ENCODE measurements at regions not wholly inside any gene's neighbourhood (a gene's known extent, or its start where the extent isn't known, plus 50 kb on each side); places are given as distances from the start of the nearest gene placed in this dataset.

DNA sequence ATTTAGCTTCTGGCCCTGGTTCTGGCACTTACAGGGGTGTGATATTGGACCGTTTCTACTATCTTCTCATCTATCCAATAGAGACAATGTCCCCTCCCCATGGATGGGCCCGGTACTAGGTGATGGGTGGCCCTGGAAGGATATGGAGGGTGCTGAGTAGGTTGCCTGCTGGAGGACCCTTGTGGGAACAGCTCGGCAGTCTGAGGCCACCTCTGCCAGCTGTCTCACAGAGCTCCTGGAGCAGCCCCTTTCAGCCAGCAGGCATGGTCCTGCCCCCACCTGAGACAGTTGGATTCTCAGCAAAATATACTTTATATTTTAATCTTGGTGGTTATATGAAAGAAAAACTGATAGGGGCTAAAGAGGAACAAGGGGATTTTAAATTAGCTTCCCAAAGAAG lies 101.0 kb upstream of the LMO4 start:
- no TSS peak for BruUV-seq (replicated peaks)
- dilution Hi-C loops (cut with HindIII; ENCODE audit: low sequenced_read_pairs, unreplicated experiment): no loop called here
- in situ Hi-C loops (cut with MboI; ENCODE audit: low sequenced_read_pairs): no loop called here

More for the DNA sequence above, 101.0 kb upstream of the LMO4 start:
- no peak overlapping the region for H3K9ac ChIP-seq (ENCODE audit: low read depth, low read length)
- no peak overlapping the region for H4K5ac ChIP-seq (ENCODE audit: low read depth, low read length)
- H2BK120ac ChIP-seq (ENCODE audit: low read depth, low read length): no peak overlapping the region
- no peak overlapping the region for H3K56ac ChIP-seq (ENCODE audit: extremely low read depth, insufficient read depth, low read length)
- H3K9me1 ChIP-seq (ENCODE audit: insufficient read depth, low read length): peaks cover 14% of the 10 kb centered on the region
- DNase-seq: no peak
- no peak overlapping the region for H2BK20ac ChIP-seq (ENCODE audit: low read depth, low read length)
- TF ChIP-seq CHD1 (IDR thresholded peaks at IDR 0.05; ENCODE audit: low read depth, low read length) (no peak), CEBPB (IDR thresholded peaks at IDR 0.05; ENCODE audit: low read depth, low read length) (no peak), MAZ (IDR thresholded peaks at IDR 0.05; ENCODE audit: borderline replicate concordance, low read depth, low read length) (no peak), RCOR1 (IDR thresholded peaks at IDR 0.05; ENCODE audit: insufficient replicate concordance, low read length) (no peak), RFX5 (IDR thresholded peaks at IDR 0.05; ENCODE audit: low read depth, low read length) (no peak), RAD21 (IDR thresholded peaks at IDR 0.05; ENCODE audit: low read length) (no peak), FOS (IDR thresholded peaks at IDR 0.05; ENCODE audit: low read depth, low read length) (no peak), SMC3 (IDR thresholded peaks at IDR 0.05; ENCODE audit: low read depth, low read length) (no peak), NFE2L2 (IDR thresholded peaks at IDR 0.05; ENCODE audit: low read depth, low read length) (no peak), MAFK (IDR thresholded peaks at IDR 0.05; ENCODE audit: low read depth, low read length) (no peak), BHLHE40 (IDR thresholded peaks at IDR 0.05; ENCODE audit: low read depth, low read length) (no peak), POLR2A (IDR thresholded peaks at IDR 0.05; ENCODE audit: low read depth, low read length) (no peak), MXI1 (IDR thresholded peaks at IDR 0.05; ENCODE audit: borderline replicate concordance, low read depth, low read length) (no peak)
- TF ChIP-seq, protein P1, sequence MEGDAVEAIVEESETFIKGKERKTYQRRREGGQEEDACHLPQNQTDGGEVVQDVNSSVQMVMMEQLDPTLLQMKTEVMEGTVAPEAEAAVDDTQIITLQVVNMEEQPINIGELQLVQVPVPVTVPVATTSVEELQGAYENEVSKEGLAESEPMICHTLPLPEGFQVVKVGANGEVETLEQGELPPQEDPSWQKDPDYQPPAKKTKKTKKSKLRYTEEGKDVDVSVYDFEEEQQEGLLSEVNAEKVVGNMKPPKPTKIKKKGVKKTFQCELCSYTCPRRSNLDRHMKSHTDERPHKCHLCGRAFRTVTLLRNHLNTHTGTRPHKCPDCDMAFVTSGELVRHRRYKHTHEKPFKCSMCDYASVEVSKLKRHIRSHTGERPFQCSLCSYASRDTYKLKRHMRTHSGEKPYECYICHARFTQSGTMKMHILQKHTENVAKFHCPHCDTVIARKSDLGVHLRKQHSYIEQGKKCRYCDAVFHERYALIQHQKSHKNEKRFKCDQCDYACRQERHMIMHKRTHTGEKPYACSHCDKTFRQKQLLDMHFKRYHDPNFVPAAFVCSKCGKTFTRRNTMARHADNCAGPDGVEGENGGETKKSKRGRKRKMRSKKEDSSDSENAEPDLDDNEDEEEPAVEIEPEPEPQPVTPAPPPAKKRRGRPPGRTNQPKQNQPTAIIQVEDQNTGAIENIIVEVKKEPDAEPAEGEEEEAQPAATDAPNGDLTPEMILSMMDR (conservative IDR thresholded peaks at IDR 0.05; ENCODE audit: low read depth, low read length): no peak
- TF ChIP-seq, protein P2, sequence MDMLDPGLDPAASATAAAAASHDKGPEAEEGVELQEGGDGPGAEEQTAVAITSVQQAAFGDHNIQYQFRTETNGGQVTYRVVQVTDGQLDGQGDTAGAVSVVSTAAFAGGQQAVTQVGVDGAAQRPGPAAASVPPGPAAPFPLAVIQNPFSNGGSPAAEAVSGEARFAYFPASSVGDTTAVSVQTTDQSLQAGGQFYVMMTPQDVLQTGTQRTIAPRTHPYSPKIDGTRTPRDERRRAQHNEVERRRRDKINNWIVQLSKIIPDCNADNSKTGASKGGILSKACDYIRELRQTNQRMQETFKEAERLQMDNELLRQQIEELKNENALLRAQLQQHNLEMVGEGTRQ (IDR thresholded peaks at IDR 0.05; ENCODE audit: low read depth, low read length): no peak
- TF ChIP-seq, protein P3, sequence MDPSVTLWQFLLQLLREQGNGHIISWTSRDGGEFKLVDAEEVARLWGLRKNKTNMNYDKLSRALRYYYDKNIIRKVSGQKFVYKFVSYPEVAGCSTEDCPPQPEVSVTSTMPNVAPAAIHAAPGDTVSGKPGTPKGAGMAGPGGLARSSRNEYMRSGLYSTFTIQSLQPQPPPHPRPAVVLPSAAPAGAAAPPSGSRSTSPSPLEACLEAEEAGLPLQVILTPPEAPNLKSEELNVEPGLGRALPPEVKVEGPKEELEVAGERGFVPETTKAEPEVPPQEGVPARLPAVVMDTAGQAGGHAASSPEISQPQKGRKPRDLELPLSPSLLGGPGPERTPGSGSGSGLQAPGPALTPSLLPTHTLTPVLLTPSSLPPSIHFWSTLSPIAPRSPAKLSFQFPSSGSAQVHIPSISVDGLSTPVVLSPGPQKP (IDR thresholded peaks at IDR 0.05; ENCODE audit: borderline replicate concordance, low read depth, low read length): no peak
- no peak for ATAC-seq (ENCODE audit: low read depth)
- no peak overlapping the region for H2AFZ ChIP-seq (replicated peaks; ENCODE audit: low read length, poor library complexity)
- no peak overlapping the region for H3K4me3 ChIP-seq (ENCODE audit: insufficient read depth, low read depth, low read length)
- H3K18ac ChIP-seq (ENCODE audit: low read depth, low read length): no peak overlapping the region
- CTCF ChIA-PET: interaction anchor here (0.8 kb wide), 1 partner anchor 13 kb away, joined by 3 read pairs; no protein-coding TSS in a partner anchor
- H3K27ac ChIP-seq (ENCODE audit: insufficient read depth, low read length): no peak overlapping the region
- peak overlapping the region; percentile 21; the same call in 1 of the 2 replicates for H4K91ac ChIP-seq (ENCODE audit: insufficient read depth, low read depth, low read length)
- H3K9me3 ChIP-seq (ENCODE audit: control insufficient read depth, insufficient read depth, low read length): no peaks in the 10 kb centered on the region
- WGBS, 2 experiments (ENCODE audit: extremely low coverage in 2 of 2, insufficient read length in 1 of 2): no CpG with 5 or more reads among the region's 3 CpGs
- no peaks in the 10 kb centered on the region for H3K27me3 ChIP-seq (ENCODE audit: control insufficient read depth, insufficient read depth, low read length)
- H2AK9ac ChIP-seq (replicated peaks; ENCODE audit: low read depth, low read length, poor library complexity): no peak overlapping the region
- no peak overlapping the region; the same call in 2 of the 3 replicates for H2BK15ac ChIP-seq (ENCODE audit: low read depth, low read length)
- H3K36me3 ChIP-seq (ENCODE audit: control insufficient read depth, insufficient read depth, low read length): no peaks in the 10 kb centered on the region
- POLR2A ChIA-PET (ENCODE audit: unreplicated experiment): no interaction called here
- H3K23ac ChIP-seq (ENCODE audit: low read depth, low read length): no peak overlapping the region
- H3K4me2 ChIP-seq (ENCODE audit: low read depth, low read length): no peak overlapping the region
- H3K79me1 ChIP-seq (ENCODE audit: low read depth in 1 of 2, low read length in 2 of 2): no peaks in the 10 kb centered on the region
- H4K8ac ChIP-seq (ENCODE audit: low read depth in 2 of 2, low read length in 2 of 2): no peak overlapping the region
- H3K4ac ChIP-seq (ENCODE audit: low read depth, low read length): no peak overlapping the region
- H2AK5ac ChIP-seq (ENCODE audit: low read depth, low read length): peak overlapping the region; percentile 9; the same call in 1 of the 2 replicates
- intact Hi-C loops (cut with micrococcal nuclease): no loop called here
- H3K4me1 ChIP-seq (ENCODE audit: control insufficient read depth, insufficient read depth, low read length): peaks cover 11% of the 10 kb centered on the region
- no peak overlapping the region for H2BK5ac ChIP-seq (ENCODE audit: low read depth, low read length, poor library complexity, severe bottlenecking)
- no peaks in the 10 kb centered on the region for H4K20me1 ChIP-seq (ENCODE audit: insufficient read depth, low read length)
- no peak overlapping the region for H3K14ac ChIP-seq (replicated peaks; ENCODE audit: low read depth, low read length)

All from IMR-90 (cell line).